ENCODE measurements at regions not wholly inside any gene's neighbourhood (a gene's known extent, or its start where the extent isn't known, plus 50 kb on each side); places are given as distances from the start of the nearest gene placed in this dataset.

DNA sequence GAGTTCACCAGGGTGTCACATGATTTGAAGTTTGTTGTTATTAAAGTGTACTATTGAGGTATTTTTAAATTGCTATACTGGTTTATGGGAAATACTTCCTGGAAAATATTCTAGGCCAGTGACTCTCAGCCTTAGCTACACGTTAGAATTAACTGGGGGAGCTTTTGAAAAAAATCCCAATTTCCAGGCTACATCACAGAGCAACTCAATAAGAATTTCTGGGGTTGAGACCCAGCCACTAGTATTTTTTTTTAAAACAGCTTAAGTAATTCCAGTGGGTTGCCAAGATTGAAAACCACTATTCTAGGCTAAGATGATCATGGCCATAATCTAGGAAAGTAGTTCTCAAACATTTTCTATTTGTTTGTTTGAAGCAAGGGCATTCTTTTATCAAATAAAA, 142.9 kb upstream of the GRIA1 start:
- TF ChIP-seq, protein P1, sequence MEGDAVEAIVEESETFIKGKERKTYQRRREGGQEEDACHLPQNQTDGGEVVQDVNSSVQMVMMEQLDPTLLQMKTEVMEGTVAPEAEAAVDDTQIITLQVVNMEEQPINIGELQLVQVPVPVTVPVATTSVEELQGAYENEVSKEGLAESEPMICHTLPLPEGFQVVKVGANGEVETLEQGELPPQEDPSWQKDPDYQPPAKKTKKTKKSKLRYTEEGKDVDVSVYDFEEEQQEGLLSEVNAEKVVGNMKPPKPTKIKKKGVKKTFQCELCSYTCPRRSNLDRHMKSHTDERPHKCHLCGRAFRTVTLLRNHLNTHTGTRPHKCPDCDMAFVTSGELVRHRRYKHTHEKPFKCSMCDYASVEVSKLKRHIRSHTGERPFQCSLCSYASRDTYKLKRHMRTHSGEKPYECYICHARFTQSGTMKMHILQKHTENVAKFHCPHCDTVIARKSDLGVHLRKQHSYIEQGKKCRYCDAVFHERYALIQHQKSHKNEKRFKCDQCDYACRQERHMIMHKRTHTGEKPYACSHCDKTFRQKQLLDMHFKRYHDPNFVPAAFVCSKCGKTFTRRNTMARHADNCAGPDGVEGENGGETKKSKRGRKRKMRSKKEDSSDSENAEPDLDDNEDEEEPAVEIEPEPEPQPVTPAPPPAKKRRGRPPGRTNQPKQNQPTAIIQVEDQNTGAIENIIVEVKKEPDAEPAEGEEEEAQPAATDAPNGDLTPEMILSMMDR (IDR thresholded peaks at IDR 0.05) = no peak
- TF ChIP-seq POLR2A (IDR thresholded peaks at IDR 0.05) (no peak), POLR2AphosphoS5 (IDR thresholded peaks at IDR 0.05) (no peak), EP300 (IDR thresholded peaks at IDR 0.05) (no peak)
